Activated CD4-positive, alpha-beta T cell treated with anti-CD3 and anti-CD28 coated beads, Interleukin-10, Interleukin-2, amounts not matched to agents 100 ng/mL and 50 ng/mL, durations not matched to agents 16 hours and 8 hours (primary cell): ENCODE measurements at regions not wholly inside any gene's neighbourhood (a gene's known extent, or its start where the extent isn't known, plus 50 kb on each side); places are given as distances from the start of the nearest gene placed in this dataset.
"Not testable (repeated sequence)": the region's sequence is repeated elsewhere in the genome, so short reads cannot be mapped to it uniquely, and the experiment has no call there.

ENCODE experiments used
- DNase-seq: peaks from one replicate; pipeline ENCODE4 v3.0.0-alpha.2; 2020

DNA sequence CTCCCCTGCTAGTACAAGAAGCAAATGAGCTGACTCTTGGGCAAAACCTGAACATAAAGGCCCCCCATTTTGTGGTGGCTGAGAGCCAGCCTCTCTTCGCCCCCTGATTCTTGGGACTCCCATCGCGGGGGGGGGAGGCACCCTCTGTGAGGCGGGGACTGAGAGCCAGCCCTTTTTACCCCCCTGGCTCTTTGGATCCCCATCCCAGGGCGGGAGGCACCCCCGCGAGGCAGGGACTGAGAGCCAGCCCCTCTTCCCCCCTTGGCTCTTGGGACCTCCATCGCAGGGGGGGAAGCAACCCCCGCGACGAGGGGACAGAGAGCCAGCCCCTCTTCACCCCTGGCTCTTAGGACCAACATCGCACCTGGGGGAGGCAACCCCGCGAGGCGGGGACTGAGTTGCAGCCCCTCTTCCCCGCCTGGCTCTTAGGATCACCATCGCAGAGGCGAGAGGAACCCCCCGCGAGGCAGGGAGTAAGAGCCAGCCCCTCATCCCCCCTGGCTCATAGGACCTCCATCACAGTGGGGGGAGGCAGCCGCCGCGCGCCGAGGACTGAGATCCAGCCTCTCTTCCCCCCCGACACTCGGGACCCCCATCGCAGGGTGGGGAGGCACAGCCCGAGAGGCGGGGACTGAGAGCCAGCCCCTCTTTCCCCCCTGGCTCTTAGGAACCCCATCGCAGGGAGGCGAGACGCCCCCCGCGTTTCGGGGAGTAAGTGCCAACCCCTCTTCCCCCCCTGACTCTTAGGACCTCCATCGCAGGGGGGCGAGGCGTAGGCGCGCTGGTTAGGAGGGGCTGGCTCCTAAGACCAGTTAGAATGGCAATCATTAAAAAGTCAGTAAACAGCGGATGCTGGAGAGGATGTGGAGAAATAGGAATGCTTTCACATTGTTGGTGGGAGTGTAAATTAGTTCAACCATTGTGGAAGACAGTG, 2428.4 kb upstream of the PCDH20 start:
- no peak for DNase-seq

DNA sequence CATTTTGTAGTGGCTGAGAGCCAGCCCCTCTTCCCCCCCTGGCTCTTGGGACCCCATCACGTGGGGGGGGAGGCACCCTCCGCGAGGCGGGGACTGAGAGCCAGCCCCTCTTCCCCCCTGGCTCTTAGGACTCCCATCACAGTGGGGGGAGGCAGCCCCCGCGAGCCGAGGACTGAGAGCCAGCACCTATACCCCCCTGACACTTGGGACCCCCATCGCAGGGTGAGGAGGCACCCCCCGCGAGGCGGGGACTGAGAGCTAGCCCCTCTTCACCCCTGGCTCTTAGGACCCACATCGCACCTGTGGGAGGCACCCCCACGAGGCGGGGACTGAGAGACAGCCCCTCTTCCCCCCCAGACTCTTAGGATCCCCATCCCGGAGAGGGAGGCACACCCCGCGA, 2426.5 kb upstream of the PCDH20 start:
- no peak for DNase-seq

DNA sequence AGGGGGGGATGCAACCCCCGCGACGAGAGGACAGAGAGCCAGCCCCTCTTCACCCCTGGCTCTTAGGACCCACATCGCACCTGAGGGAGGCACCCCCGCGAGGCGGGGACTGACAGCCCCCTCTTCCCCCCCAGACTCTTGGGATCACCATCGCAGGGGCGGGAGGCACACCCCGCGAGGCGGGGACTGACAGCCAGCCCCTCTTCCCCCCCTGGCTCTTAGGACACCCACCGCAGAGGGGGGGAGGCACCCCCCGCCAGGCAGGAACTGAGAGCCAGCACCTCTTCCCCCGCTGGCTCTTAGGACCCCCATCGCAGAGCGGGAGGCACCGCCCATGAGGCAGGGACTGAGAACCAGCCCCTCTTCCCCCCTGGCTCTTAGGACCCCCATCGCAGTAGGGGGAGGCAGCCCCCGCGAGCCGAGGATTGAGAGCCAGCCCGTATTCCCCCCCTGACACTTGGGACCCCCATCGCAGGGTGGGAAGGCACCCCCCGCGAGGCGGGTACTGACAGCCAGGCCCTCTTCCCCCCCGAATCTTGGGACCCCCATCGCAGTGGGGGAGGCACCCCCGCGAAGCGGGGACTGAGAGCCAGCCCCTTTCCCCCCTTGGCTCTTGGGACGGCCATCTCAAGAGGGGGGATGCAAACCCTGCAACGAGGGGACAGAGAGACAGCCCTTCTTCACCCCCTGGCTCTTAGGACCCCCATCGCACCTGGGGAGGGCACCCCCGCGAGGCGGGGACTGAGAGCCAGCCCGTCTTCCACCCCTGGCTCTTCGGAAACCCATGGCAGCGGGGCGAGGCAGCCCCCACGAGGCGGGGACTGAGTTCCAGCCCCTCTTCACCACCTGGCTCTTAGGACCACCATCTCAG, 2425.1 kb upstream of the PCDH20 start:
- DNase-seq: no peak

- no peak for DNase-seq
Measured at GRCh38 chr13:63838366-63839110, 2422.9 kb upstream of the PCDH20 start.

GRCh38 chr13:63837701-63838100, 2422.1 kb upstream of the PCDH20 start:
- DNase-seq: not testable (repeated sequence)

- DNase-seq: not testable (repeated sequence)
Measured at GRCh38 chr13:63829609-63830008, 2414.0 kb upstream of the PCDH20 start.

DNA sequence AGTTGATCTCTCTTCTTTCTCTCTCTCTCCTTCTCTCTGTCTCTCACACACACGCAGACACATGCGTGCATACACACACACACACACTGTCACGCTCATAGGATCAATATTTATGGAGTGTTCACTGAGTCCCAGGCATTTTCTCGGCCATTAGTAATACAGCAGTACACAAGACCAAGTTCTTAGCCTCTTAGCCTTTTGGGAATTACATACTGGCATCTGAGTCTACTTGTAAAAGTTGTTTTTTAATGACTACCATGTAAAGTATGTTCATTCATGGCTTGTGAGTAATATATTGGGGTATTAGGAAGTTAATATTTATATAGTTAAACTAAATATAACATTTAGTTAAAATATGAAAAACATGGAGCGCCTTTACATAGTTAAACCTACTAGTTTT, 2406.1 kb upstream of the PCDH20 start:
- not testable (repeated sequence) for DNase-seq

DNA sequence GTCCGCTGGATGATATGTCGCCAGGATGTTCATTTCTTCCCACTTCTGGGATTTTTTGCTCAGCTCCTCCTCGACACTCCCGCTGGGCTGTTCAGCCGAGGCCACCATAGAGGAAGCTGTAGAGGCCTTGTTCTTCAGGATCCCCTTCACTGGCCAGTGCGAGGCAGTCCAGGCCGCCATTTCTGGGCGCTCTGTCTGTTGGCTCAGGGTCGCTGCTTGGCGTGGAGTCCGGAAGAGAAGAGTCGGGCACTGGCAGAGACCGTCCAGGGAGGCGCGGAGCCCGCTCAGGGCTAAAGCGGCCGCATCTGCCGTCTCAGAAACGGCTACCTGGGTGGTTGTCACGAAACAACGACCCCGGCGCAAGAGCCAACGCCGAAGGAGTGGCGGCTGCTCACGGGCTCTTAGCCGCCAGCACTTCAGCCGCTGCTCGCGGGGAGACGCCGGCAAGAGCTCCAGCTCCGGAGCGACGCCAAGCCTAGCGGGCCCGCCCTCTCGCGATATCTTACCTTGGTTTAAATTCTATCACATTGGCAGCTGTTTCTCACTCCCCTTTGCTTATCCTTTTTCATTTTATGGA, 2395.9 kb upstream of the PCDH20 start:
- not testable (repeated sequence) for DNase-seq

DNA sequence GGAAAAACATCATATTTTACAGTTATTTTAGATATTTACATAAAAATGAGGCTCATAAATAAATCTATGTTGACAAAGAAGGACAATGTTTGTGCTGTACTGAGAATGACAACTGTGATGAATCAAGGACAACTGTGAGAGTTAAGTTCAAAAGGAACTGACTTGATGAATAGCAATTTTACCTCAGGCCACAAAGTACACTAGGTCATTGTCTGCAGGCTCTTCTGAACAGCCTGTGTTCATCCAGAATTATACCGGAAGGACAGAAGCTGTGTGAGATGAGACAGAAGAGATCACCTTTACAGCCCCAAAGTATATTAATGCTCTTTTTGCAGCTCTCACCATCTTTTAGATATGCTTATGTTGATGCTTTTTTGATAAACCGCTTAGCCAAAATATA, 2375.5 kb upstream of the PCDH20 start:
- not testable (repeated sequence) for DNase-seq

DNA sequence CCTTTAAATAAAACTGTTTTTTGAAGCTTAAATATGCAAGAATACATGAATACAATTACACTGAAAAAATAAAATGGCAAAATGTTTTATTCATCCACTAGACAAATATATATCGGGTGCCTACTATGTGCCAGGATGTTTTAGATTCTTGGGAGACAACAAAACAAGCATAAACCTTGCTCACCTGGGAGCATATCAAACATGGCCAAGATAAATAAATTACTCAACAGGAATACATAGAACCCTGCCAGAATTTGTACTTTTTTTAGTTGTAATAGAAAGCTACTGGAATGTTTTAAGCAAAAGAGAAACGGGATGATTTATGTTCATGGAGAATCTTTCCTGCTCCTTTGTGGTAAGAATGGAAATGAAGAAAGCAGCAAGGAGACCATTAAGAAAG, 2358.5 kb upstream of the PCDH20 start:
- no peak for DNase-seq

DNA sequence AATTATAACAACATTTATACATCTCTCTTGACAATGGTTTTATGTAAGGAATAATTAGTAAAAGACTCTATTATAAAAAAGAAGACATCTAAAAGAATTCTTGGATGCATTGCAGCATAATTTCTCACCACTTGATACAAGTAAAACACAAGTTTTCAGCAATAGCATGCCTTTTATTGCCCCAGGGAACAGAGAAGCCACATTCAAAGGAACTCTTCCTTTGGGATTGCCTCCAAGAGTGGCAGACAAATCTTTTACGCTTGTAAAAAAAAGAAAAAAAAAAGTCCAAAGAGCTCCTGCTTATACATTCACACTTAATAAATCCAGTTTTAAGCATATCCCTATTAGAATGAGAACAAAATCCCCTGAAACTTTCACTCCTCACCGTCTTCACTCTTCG, 2357.8 kb upstream of the PCDH20 start:
- DNase-seq: no peak

DNA sequence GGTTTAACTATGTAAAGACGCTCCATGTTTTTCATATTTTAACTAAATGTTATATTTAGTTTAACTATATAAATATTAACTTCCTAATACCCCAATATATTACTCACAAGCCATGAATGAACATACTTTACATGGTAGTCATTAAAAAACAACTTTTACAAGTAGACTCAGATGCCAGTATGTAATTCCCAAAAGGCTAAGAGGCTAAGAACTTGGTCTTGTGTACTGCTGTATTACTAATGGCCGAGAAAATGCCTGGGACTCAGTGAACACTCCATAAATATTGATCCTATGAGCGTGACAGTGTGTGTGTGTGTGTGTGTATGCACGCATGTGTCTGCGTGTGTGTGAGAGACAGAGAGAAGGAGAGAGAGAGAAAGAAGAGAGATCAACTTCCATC, 2342.0 kb upstream of the PCDH20 start:
- not testable (repeated sequence) for DNase-seq

DNA sequence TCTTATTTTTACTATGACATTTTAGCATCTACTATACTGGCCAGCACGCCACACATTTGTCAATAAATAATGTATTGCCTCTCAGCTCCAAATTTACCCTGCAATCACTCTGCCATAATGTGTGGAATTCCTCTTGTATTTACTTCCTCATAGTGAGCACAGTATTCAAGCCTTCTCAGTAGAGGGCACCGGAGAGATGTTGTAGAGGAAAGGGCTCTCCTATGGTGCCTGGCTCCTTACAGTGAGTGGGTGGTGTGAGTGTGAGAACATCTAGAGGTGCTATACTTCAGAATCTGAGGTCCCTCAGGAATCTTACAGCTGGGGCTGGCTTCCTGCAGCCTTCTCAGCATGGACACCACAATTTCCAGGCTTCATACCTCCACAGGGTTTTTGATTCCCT, 2334.2 kb upstream of the PCDH20 start:
- DNase-seq: not testable (repeated sequence)

DNA sequence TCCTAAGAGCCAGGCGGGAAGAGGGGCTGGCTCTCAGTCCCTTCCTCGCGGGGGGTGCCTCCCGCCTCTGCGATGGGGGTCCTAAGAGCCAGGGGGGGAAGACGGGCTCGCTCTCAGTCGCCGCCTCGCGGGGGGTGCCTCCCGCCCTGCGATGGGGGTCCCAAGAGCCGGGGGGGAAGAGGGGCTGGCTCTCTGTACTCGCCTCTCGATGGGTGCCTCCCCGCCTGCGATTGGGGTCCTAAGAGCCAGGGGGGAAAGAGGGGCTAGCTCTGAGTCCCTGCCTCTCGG, 2326.1 kb upstream of the PCDH20 start:
- DNase-seq: not testable (repeated sequence)

GRCh38 chr13:63741029-63741813, 2325.6 kb upstream of the PCDH20 start:
- DNase-seq: no peak

DNA sequence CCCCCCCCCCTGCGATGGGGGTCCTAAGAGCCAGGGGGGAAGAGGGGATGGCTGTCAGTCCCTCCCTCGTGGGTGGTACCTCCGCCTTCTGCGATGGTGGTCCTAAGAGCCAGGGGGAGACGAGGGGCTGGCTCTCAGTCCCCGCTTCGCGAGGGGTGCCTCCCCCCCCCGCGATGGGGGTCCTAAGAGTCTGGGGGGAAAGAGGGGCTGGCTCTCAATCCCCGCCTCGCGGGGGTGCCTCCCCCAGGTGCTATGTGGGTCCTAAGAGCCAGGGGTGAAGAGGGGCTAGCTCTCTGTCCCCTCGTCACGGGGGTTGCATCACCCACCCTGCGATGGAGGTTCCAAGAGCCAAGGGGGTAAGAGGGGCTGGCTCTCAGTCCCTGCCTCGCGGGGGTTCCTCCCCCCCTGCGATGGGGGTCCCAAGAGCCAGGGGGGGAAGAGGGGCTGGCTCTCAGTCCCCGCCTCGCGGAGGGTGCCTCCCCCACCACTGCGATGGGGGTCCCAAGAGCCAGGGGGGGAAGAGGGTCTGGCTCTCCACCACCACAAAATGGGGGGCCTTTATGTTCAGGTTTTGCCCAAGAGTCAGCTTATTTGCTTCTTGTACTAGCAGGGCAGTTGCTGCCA, 2323.6 kb upstream of the PCDH20 start:
- not testable (repeated sequence) for DNase-seq

DNA sequence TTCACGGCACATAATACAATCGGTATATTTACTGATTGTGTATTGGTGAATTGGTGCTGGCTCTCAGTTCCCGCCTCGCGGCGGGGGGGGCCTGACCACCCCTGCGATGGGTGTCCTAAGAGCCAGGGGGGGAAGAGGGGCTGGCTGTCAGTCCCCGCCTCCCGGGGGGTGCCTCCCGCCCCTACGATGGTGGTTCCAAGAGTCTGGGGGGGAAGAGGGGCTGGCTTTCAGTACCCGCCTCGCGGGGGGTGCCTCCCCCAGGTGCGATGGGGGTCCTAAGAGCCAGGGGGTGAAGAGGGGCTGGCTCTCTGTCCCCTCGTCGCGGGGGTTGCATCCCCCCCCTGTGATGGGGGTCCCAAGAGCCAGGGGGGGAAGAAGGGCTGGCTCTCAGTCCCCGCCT, 2321.8 kb upstream of the PCDH20 start:
- DNase-seq: no peak

GRCh38 chr13:63731896-63732295, 2316.2 kb upstream of the PCDH20 start:
- DNase-seq: no peak

DNA sequence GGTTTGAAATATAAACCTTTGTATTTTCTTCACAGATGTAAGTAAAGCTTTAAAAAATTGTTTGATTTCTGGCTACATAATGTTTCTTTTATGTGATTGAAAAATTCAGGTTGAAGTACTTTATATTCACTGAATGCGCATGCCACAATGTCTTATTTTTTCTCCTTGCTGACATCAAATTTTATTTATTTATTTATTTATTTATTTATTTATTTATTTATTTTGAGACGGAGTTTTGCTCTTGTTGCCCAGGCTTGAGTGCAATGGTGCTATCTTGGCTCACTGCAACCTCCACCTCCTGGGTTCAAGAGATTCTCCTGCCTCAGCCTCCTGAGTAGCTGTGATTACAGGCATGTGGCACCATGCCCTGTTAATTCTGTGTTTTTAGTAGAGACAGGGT, 2296.5 kb upstream of the PCDH20 start:
- not testable (repeated sequence) for DNase-seq

GRCh38 chr13:63706751-63707150, 2291.1 kb upstream of the PCDH20 start:
- DNase-seq: no peak

- no peak for DNase-seq
Measured at GRCh38 chr13:63704521-63704920, 2288.9 kb upstream of the PCDH20 start.

GRCh38 chr13:63700350-63700749, 2284.7 kb upstream of the PCDH20 start:
- no peak for DNase-seq
